ENCODE measurements at regions not wholly inside any gene's neighbourhood (a gene's known extent, or its start where the extent isn't known, plus 50 kb on each side); places are given as distances from the start of the nearest gene placed in this dataset.

DNA sequence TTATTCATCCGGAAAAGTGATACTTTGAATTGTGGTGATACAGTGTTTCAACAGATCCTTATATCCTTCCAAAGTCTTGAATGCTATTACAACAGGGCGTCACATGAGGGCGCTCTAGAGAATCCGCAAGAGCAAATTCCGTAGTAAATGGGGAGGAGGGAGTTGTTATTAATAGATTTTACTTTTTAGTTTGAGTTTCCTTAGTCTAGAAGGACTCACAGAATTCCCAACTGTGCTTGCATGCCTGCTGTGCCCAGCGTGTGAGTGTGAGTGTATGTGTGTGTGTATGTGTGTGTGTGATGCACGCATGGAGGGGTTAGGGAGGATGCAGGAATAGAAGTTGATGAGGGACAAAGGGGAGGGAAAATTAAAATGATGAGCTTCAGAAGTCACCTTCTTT, 375.3 kb downstream of the C12orf75 start:
- Histone ChIP-seq H3K9ac (ENCODE audit: insufficient read depth, low read depth, low read length) (no peak overlapping the region), H3K4me2 (ENCODE audit: low read depth, low read length) (no peak overlapping the region), H3K36me3 (replicated peaks in 1 of 2; ENCODE audit: control insufficient read depth in 1 of 2, insufficient read depth in 2 of 2, low read length in 2 of 2) (no peaks in the 10 kb centered on the region), H3K79me2 (ENCODE audit: insufficient read depth, low read length) (no peaks in the 10 kb centered on the region), H3K9me3 (ENCODE audit: low read length) (no peaks in the 10 kb centered on the region), H4K20me1 (ENCODE audit: insufficient read depth, low read length) (no peaks in the 10 kb centered on the region), H3K27ac (ENCODE audit: extremely low read length, insufficient read depth, low read length) (no peak overlapping the region), H3K27me3 (ENCODE audit: control insufficient read depth in 1 of 2, insufficient read depth in 2 of 2, low read length in 2 of 2) (0 out of 5 replicates have a peak, but pooled peaks cover 1 to 4% of the 10 kb centered on the region in 2 experiments), H2AFZ (ENCODE audit: low read length) (no peak overlapping the region), H3K4me1 (ENCODE audit: insufficient read depth, low read length) (no peaks in the 10 kb centered on the region), H3K4me3 (replicated peaks in 1 of 3; ENCODE audit: insufficient read depth in 1 of 3, low read depth in 2 of 3, low read length in 3 of 3) (no peak overlapping the region)
- BruUV-seq (replicated peaks) = no TSS peak
- intact Hi-C loops (cut with micrococcal nuclease; ENCODE audit: unreplicated experiment) (loop anchor here (1.0 kb wide), 1 partner anchor 431 kb away; no protein-coding TSS in a partner anchor), in situ Hi-C loops (cut with HindIII; ENCODE audit: extremely low pct_ligation_motif_present, low pct_unique_long_range_greater_than_20kb) (loop anchor here (5.0 kb wide), 1 partner anchor 427 kb away; no protein-coding TSS in a partner anchor)
- ATAC-seq (no peak), DNase-seq (ENCODE audit: low spot score) (peak; percentile 36), FAIRE-seq (peak; percentile 76)
- WGBS (ENCODE audit: low lambda C conversion rate) = 21% methylated on average over 7 of the region's 7 CpGs
- POLR2A ChIA-PET = no interaction called here
- CTCF ChIA-PET (ENCODE audit: low intra/inter-chr PET ratio, low total read pairs) = interaction anchor here (1.4 to 2.0 kb wide), 2 partner anchors 430 to 443 kb away, joined by 8 to 10 read pairs; no protein-coding TSS in a partner anchor
- TF ChIP-seq, protein P1, sequence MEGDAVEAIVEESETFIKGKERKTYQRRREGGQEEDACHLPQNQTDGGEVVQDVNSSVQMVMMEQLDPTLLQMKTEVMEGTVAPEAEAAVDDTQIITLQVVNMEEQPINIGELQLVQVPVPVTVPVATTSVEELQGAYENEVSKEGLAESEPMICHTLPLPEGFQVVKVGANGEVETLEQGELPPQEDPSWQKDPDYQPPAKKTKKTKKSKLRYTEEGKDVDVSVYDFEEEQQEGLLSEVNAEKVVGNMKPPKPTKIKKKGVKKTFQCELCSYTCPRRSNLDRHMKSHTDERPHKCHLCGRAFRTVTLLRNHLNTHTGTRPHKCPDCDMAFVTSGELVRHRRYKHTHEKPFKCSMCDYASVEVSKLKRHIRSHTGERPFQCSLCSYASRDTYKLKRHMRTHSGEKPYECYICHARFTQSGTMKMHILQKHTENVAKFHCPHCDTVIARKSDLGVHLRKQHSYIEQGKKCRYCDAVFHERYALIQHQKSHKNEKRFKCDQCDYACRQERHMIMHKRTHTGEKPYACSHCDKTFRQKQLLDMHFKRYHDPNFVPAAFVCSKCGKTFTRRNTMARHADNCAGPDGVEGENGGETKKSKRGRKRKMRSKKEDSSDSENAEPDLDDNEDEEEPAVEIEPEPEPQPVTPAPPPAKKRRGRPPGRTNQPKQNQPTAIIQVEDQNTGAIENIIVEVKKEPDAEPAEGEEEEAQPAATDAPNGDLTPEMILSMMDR (CRISPR knock-in tag; IDR thresholded peaks at IDR 0.05) = peak; percentile 63
- TF ChIP-seq TFDP2 (CRISPR knock-in tag; IDR thresholded peaks at IDR 0.05) = no peak
- TF ChIP-seq STAG1 (CRISPR knock-in tag; IDR thresholded peaks at IDR 0.05) = peak; percentile 54
- peak; percentile 73 for TF ChIP-seq SMC3 (IDR thresholded peaks at IDR 0.05; ENCODE audit: low read length)
